Panc1 (cell line): ENCODE measurements at regions not wholly inside any gene's neighbourhood (a gene's known extent, or its start where the extent isn't known, plus 50 kb on each side); places are given as distances from the start of the nearest gene placed in this dataset.

Experiments
- ATAC-seq: fragments of 200-7000 bp; cut with Tn5 transposase; 2 replicates; pipeline ENCODE4 v1.9.1; 2020; ENCODE audit warnings: mild to moderate bottlenecking, moderate library complexity
- BruUV-seq: library from RNA; stranded (reverse); fragments of 400-500 nt; replicated peaks from 2 replicates; lab custom pipeline; 2021; lab: Mats Ljungman, UMichigan
- CTCF ChIA-PET: fragments of 300-600 bp; sonication (Branson Sonifier 250); formaldehyde crosslinking; loops from one replicate; lab custom pipeline; 2022; ENCODE audit warnings: antibody characterized with exemption; lab: Charles Lee
- POLR2A ChIA-PET: fragments of 300-600 bp; sonication (Branson Sonifier 250); formaldehyde crosslinking; loops from one replicate; lab custom pipeline; 2022; ENCODE audit warnings: antibody characterized with exemption; lab: Charles Lee
- DNase-seq: peaks from one replicate; pipeline ENCODE4 v3.0.0-alpha.2; 2010; ENCODE audit warnings: low read depth, low spot score
- H3K27ac ChIP-seq: 2 replicates; pipeline ENCODE4 v1.5.1; 2011; ENCODE audit warnings: mild to moderate bottlenecking, low read length, inconsistent platforms
- H3K27me3 ChIP-seq: fragments of 200-500 bp; sonication (Bioruptor generic); 2 replicates; pipeline ENCODE4 v1.6.0; 2014; ENCODE audit warnings: low read length, inconsistent platforms; ENCODE audit not compliant: control insufficient read depth, insufficient read depth
- H3K36me3 ChIP-seq: fragments of 200-500 bp; sonication (Bioruptor generic); 2 replicates; pipeline ENCODE4 v1.5.1; 2014; ENCODE audit warnings: inconsistent platforms, mild to moderate bottlenecking, low read length, moderate library complexity; ENCODE audit not compliant: control insufficient read depth, insufficient read depth
- H3K4me1 ChIP-seq: 2 replicates; pipeline ENCODE4 v1.5.1; 2011; ENCODE audit warnings: inconsistent platforms, mild to moderate bottlenecking, low read length, moderate library complexity; ENCODE audit not compliant: control insufficient read depth, insufficient read depth
- H3K4me3 ChIP-seq, 2 experiments: 2 replicates each; pipeline ENCODE4 v1.5.1; 2011 to 2012; ENCODE audit warnings: low read depth in 2 of 2, low read length in 2 of 2, mild to moderate bottlenecking in 2 of 2, inconsistent platforms in 1 of 2, moderate library complexity in 1 of 2
- H3K9me3 ChIP-seq: fragments of 200-500 bp; sonication (Bioruptor generic); 2 replicates; pipeline ENCODE4 v1.5.1; 2014; ENCODE audit warnings: low read depth, mild to moderate bottlenecking, inconsistent platforms, low read length, moderate library complexity; ENCODE audit not compliant: control insufficient read depth, insufficient read depth
- CTCF ChIP-seq: fragments of 450-650 bp; IDR thresholded peaks from 2 replicates; pipeline ENCODE4 v1.5.1; 2017; ENCODE audit warnings: mild to moderate bottlenecking
- POLR2AphosphoS5 ChIP-seq: IDR thresholded peaks from 2 replicates; pipeline ENCODE4 v1.6.1; 2012; ENCODE audit warnings: mild to moderate bottlenecking, low read depth, low read length, moderate library complexity
- REST ChIP-seq, 2 experiments: IDR thresholded peaks; 2 replicates each; pipeline ENCODE4 v1.6.1; 2011 to 2012; ENCODE audit warnings: low read depth in 2 of 2, control low read depth in 1 of 2, low read length in 1 of 2, mild to moderate bottlenecking in 1 of 2, moderate library complexity in 1 of 2; ENCODE audit not compliant: insufficient read depth in 1 of 2
- SIN3A ChIP-seq: IDR thresholded peaks from 2 replicates; pipeline ENCODE4 v1.6.1; 2012; ENCODE audit warnings: low read depth, mild to moderate bottlenecking, low read length, moderate library complexity, borderline replicate concordance; ENCODE audit not compliant: insufficient read depth
- TCF7L2 ChIP-seq: IDR thresholded peaks from 2 replicates; pipeline ENCODE4 v1.6.1; 2011; ENCODE audit warnings: mild to moderate bottlenecking, low read depth, low read length, inconsistent platforms
- in situ Hi-C: cut with HindIII; loops from 2 replicates; pipeline ENCODE4 v1.10.0; 2016; ENCODE audit warnings: low sequenced_read_pairs, low pct_unique_long_range_greater_than_20kb
- intact Hi-C: fragments of 100-400 bp; cut with micrococcal nuclease; formaldehyde crosslinking; loops from one replicate; pipeline ENCODE4 v1.10.0; 2022; ENCODE audit not compliant: unreplicated experiment

GRCh38 chr6:143583542-143584327 is 72.2 kb upstream of the FUCA2 start:
- POLR2A ChIA-PET = no interaction called here
- intact Hi-C loops (no loop called here), in situ Hi-C loops (no loop called here)
- TF ChIP-seq SIN3A (no peak), CTCF (no peak), REST (IDR thresholded peaks at IDR 0.05; ENCODE audit: insufficient read depth in 1 of 2, low read depth in 2 of 2, low read length in 1 of 2) (no peak), TCF7L2 (no peak), POLR2AphosphoS5 (no peak)
- H3K27ac ChIP-seq = no peak overlapping the region
- H3K9me3 ChIP-seq = no peaks in the 10 kb centered on the region
- no peak overlapping the region for H3K4me3 ChIP-seq
- no peak for DNase-seq
- CTCF ChIA-PET = no interaction called here
- no peaks in the 10 kb centered on the region for H3K36me3 ChIP-seq
- no TSS peak for BruUV-seq
- H3K4me1 ChIP-seq = no peaks in the 10 kb centered on the region
- no peak for ATAC-seq
- no peaks in the 10 kb centered on the region for H3K27me3 ChIP-seq

GRCh38 chr6:143581835-143582480 is 70.4 kb upstream of the FUCA2 start:
- Histone ChIP-seq H3K4me3 (no peak overlapping the region), H3K27me3 (no peaks in the 10 kb centered on the region), H3K27ac (no peak overlapping the region), H3K36me3 (no peaks in the 10 kb centered on the region), H3K9me3 (no peaks in the 10 kb centered on the region), H3K4me1 (no peaks in the 10 kb centered on the region)
- intact Hi-C loops (no loop called here), in situ Hi-C loops (no loop called here)
- BruUV-seq = no TSS peak
- POLR2A ChIA-PET = no interaction called here
- ATAC-seq (no peak), DNase-seq (no peak)
- CTCF ChIA-PET = no interaction called here
- TF ChIP-seq CTCF (no peak), POLR2AphosphoS5 (no peak), TCF7L2 (no peak), SIN3A (no peak), REST (IDR thresholded peaks at IDR 0.05; ENCODE audit: insufficient read depth in 1 of 2, low read depth in 2 of 2, low read length in 1 of 2) (no peak)
